ENCODE measurements at regions not wholly inside any gene's neighbourhood (a gene's known extent, or its start where the extent isn't known, plus 50 kb on each side); places are given as distances from the start of the nearest gene placed in this dataset.
A peak's percentile ranks its signal among the peaks of the same experiment; 100 is the strongest.
"Not testable (repeated sequence)": the region's sequence is repeated elsewhere in the genome, so short reads cannot be mapped to it uniquely, and the experiment has no call there.

DNA sequence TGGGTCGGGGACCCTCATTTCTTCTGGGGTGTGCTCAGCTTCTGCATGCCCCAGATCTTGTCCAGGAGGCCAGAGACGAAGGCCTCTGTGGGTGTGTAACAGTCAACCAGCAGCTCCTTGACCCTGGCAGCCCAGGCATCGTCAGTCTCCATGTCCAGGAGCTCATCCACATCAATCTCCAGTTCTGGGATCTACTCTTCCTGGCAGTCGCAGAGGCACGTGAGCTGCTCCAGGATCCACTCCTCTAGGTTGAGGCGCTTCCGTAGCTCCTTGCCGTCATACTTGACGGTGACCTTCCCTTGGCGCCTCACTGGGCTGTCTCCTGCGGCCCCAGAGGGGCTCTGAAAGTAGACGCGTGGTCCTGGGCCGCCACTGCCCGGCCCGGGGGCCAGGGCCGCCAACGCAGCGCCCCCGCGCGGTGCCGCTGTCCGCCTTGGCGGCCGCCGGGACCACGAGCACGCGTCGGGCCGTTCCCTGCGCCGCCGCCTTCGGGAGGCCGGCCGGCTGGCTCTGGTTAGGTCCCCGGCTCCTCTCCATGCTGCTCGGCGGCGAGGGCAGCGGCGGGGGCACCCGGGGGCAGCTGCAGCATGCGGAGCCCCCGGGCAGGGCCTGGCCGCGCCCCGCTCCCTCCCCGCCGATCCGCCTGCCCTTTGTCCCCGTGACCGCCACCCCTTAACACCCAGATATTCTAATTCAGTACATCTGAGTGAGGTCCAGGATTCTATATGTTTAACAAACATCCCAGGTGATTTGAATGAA lies 170.5 kb downstream of the SEPTIN7 start:
- Histone ChIP-seq H3K9me3 (ENCODE audit: insufficient read depth, low read length) (no peaks in the 10 kb centered on the region), H3K9me2 (replicated peaks; ENCODE audit: insufficient read depth, low read length) (no peaks in the 10 kb centered on the region), H3K9ac (ENCODE audit: low read length) (no peak overlapping the region), H3K27ac (ENCODE audit: low read depth, low read length) (no peak overlapping the region), H3K4me2 (ENCODE audit: low read depth, low read length, poor library complexity, severe bottlenecking) (peak overlapping the region; percentile 19), H3K4me3 (ENCODE audit: insufficient read depth, low read length, poor library complexity, severe bottlenecking) (no peak overlapping the region), H3K27me3 (ENCODE audit: low read length) (no peaks in the 10 kb centered on the region), H3K79me2 (ENCODE audit: insufficient read depth, low read length) (no peaks in the 10 kb centered on the region), H4K20me1 (ENCODE audit: low read depth, low read length) (no peaks in the 10 kb centered on the region), H3F3A (ENCODE audit: insufficient read depth) (no peaks in the 10 kb centered on the region), H2AFZ (ENCODE audit: low read depth, low read length, severe bottlenecking) (no peak overlapping the region), H3K36me3 (ENCODE audit: low read length) (no peaks in the 10 kb centered on the region)
- TF ChIP-seq EZH2phosphoT487 (conservative IDR thresholded peaks at IDR 0.05; ENCODE audit: low read length), result no peak
- TF ChIP-seq, protein P1, sequence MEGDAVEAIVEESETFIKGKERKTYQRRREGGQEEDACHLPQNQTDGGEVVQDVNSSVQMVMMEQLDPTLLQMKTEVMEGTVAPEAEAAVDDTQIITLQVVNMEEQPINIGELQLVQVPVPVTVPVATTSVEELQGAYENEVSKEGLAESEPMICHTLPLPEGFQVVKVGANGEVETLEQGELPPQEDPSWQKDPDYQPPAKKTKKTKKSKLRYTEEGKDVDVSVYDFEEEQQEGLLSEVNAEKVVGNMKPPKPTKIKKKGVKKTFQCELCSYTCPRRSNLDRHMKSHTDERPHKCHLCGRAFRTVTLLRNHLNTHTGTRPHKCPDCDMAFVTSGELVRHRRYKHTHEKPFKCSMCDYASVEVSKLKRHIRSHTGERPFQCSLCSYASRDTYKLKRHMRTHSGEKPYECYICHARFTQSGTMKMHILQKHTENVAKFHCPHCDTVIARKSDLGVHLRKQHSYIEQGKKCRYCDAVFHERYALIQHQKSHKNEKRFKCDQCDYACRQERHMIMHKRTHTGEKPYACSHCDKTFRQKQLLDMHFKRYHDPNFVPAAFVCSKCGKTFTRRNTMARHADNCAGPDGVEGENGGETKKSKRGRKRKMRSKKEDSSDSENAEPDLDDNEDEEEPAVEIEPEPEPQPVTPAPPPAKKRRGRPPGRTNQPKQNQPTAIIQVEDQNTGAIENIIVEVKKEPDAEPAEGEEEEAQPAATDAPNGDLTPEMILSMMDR (IDR thresholded peaks at IDR 0.05; ENCODE audit: insufficient read depth, low read length, poor library complexity, severe bottlenecking), result no peak

DNA sequence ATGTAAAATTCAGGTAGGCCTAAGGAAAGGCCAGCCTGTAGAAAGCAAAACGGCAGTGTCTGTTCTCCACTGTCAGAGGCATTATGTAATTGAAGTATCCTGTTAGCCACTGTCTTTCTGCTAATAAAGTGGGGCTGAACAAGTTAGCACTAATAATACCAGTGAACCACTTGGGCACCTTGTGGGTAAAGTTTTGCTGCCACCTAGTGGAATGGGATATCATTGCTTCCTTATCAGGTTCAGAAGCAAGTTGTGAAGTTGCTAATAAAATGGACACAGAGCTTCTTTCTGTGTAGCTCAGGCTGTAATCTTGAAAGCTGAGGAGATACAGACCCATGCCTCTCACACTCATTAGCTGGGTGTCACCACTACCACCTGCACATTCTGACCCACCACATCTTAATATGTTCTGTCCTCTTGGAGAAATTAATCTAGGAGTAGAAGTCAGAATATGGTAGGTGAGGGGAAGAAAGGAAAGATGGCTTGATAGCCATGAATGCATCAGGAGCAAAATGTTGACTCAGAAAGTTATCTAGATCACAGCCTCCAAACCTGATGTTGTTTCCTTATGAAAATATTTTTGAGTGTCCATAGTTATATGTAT lies 175.1 kb downstream of the SEPTIN7 start:
- Histone ChIP-seq H3K27ac (ENCODE audit: low read depth, low read length) (no peak overlapping the region), H2AFZ (ENCODE audit: low read depth, low read length, severe bottlenecking) (no peak overlapping the region), H4K20me1 (ENCODE audit: low read depth, low read length) (no peaks in the 10 kb centered on the region), H3K9ac (ENCODE audit: low read length) (no peak overlapping the region), H3K4me3 (ENCODE audit: insufficient read depth, low read length, poor library complexity, severe bottlenecking) (no peak overlapping the region), H3K9me2 (replicated peaks; ENCODE audit: insufficient read depth, low read length) (no peaks in the 10 kb centered on the region), H3K9me3 (ENCODE audit: insufficient read depth, low read length) (no peaks in the 10 kb centered on the region), H3K4me2 (ENCODE audit: low read depth, low read length, poor library complexity, severe bottlenecking) (no peak overlapping the region), H3K36me3 (ENCODE audit: low read length) (no peaks in the 10 kb centered on the region), H3K79me2 (ENCODE audit: insufficient read depth, low read length) (no peaks in the 10 kb centered on the region), H3F3A (ENCODE audit: insufficient read depth) (no peaks in the 10 kb centered on the region), H3K27me3 (ENCODE audit: low read length) (no peaks in the 10 kb centered on the region)
- no peak for TF ChIP-seq EZH2phosphoT487 (conservative IDR thresholded peaks at IDR 0.05; ENCODE audit: low read length)
- TF ChIP-seq, protein P1 (IDR thresholded peaks at IDR 0.05; ENCODE audit: insufficient read depth, low read length, poor library complexity, severe bottlenecking), result peak; percentile 77

DNA sequence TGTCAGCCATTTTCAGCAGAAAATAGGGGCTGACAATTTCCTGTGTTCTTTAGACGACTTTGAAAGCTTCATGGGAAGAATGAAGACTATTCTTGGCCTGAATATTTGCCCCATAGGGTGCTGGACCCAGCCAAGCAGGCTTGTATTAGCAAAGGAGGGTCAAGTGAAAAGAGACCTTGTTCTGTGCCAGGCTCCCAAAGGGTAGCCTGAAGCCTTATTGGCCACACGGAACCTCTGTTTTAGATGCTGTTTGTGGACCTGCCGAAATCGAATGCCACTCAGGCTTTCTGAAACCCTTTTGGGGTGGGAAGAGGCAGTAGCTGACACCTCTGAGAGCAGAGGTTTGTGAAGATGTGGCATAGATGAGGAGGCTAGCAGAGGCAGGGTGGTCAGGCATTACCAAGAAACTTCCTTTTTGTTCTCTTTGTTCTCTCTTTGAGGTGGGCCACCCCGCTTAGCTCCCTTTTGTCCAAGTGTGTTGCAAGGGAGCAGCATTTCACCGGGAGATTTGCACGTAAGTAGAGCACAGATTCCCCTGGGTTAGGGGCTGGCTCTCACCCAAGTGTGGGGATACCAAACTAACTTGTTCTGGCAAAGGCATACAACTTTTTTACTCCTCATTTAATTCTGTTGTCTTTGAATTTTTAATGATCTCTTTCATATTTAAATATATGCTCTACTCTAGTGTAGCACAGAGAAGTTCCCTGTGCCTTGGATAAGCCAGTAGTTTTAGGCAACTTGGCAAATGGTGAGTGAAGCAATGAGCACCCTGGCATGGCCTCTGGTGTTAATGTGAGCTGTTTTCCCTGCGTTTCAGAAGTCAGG lies 174.0 kb upstream of the EEPD1 start:
- H3K36me3 ChIP-seq (ENCODE audit: low read length); H3K9me3 ChIP-seq (ENCODE audit: insufficient read depth, low read length); H3K79me2 ChIP-seq (ENCODE audit: insufficient read depth, low read length); H3K4me2 ChIP-seq (ENCODE audit: low read depth, low read length, poor library complexity, severe bottlenecking); H4K20me1 ChIP-seq (ENCODE audit: low read depth, low read length); H3K4me3 ChIP-seq (ENCODE audit: insufficient read depth, low read length, poor library complexity, severe bottlenecking); H3F3A ChIP-seq (ENCODE audit: insufficient read depth); H3K9me2 ChIP-seq (replicated peaks; ENCODE audit: insufficient read depth, low read length); H3K27ac ChIP-seq (ENCODE audit: low read depth, low read length); H3K27me3 ChIP-seq (ENCODE audit: low read length); H2AFZ ChIP-seq (ENCODE audit: low read depth, low read length, severe bottlenecking); H3K9ac ChIP-seq (ENCODE audit: low read length): not testable (repeated sequence)

All from SU-DHL-6 (cell line).